Pancreas (tissue), 10 donors: ENCODE measurements at regions not wholly inside any gene's neighbourhood (a gene's known extent, or its start where the extent isn't known, plus 50 kb on each side); places are given as distances from the start of the nearest gene placed in this dataset.

Experiments used
- ATAC-seq, 4 donors: fragments of 200-7000 bp; cut with Tn5 transposase; one replicate each; pipeline versions ENCODE4 v1.8.0 to v1.9.1; 2020; ENCODE audit warnings: mild to moderate bottlenecking in 4 of 4, moderate library complexity in 4 of 4
- DNase-seq, 6 donors: peaks; one replicate each; pipeline ENCODE4 v3.0.0-alpha.2; 2020
- FAIRE-seq: peaks from 2 replicates; lab custom pipeline; 2012; peaks lifted over from hg19 to GRCh38; lab: Jason Lieb, UNC
- H3K27ac ChIP-seq, 4 donors: fragments of 200-600 bp; sonication (generic); 1 replicate in 3 of 4; 2 replicates in 1 of 4; pipeline versions ENCODE4 v1.5.0 to v1.8.0; 2020
- H3K27me3 ChIP-seq, 4 donors: fragments of 200-600 bp; one replicate each; pipeline ENCODE4 v1.8.0; 2021
- H3K36me3 ChIP-seq, 3 donors: fragments of 200-600 bp; sonication (generic) in 1 of 3; one replicate each; pipeline versions ENCODE4 v1.5.0 to v1.8.0; 2020 to 2021
- H3K4me1 ChIP-seq, 3 donors: fragments of 200-600 bp; one replicate each; pipeline ENCODE4 v1.8.0; 2021
- H3K4me3 ChIP-seq, 4 donors: fragments of 200-600 bp; sonication (generic) in 2 of 4; one replicate each; pipeline versions ENCODE4 v1.5.0 to v1.8.0; 2020 to 2021
- H3K9me3 ChIP-seq, 4 donors: fragments of 200-600 bp; one replicate each; pipeline ENCODE4 v1.8.0; 2021
- CTCF ChIP-seq, 4 donors: fragments of 200-600 bp; sonication (generic) in 3 of 4; IDR thresholded peaks; one replicate each; pipeline versions ENCODE4 v1.5.0 to v1.8.0; 2021; ENCODE audit warnings: antibody characterized with exemption in 4 of 4
- WGBS, 2 donors: extraction: QIAGEN DNeasy Blood & Tissue Kit; methylation state at CpG; one replicate each; pipeline ENCODE4 v1.1.7; 2013; 5-methylcytosine and 5-hydroxymethylcytosine counted together
- intact Hi-C, 3 donors: fragments of 100-400 bp; cut with DNase I; formaldehyde crosslinking; loops; one replicate each; pipeline versions ENCODE4 v1.11.1 to v1.14.2; 2022
- donor health status: healthy with polysubstance abuse.
- donor health status: DM: no; HTN: no; CAD: no; lungs with moderate emphysema.
- donor health status: DM: no; HTN: no; CAD: no.
- donor health status: control.
- donor health status: control.
- donor health status: Bipolar disorder and iron deficiency.
- donor health status: DM: yes; HTN: yes; CAD: no.
- donor health status: DM: no; HTN: no; CAD: no.
- donor health status: DM: no; HTN: no; CAD: no.
- donor health status: DM: yes; HTN: yes; CAD: no.

DNA sequence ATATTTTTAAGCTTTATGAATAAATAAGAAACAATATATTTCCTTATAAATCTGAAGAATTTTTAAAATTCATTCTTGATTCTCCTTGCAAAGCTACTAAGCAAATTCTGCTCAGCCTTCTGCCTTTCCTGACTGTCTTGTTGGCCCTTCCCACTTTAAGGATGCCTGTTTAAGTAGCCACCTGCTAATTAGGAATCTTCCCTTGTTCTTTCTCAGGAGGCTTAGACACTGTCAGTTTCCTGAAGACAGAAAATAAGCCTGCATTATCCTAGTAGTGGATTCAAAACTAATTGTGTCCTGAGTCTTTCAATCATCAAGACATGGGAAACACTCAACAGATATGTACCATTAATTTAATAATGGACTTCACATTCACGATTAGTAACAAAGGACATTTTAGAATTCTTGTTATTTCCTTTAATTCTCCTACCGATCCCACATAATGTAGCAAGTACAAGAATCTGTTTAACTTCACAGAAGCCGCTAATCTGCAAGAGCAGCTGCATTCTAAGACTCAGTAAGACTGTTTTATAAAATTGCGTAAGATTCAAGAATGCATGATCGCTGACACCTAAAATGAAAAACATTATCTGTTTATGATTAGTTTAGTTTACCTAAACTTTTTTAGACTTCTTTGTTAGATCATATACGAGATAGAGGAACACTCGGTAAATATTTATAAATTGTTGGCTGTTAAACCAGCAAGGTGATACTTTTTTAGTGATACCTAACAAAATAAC, 445.4 kb upstream of the DSEL start:
- H3K4me3 ChIP-seq: no peak overlapping the region
- 66 to 76% methylated on average over 7 of the region's 7 CpGs for WGBS, 2 donors
- TF ChIP-seq CTCF (IDR thresholded peaks at IDR 0.05): no peak
- no peak for FAIRE-seq
- intact Hi-C loops: no loop called here
- no peak for ATAC-seq
- H3K9me3 ChIP-seq: no peaks in the 10 kb centered on the region
- no peak for DNase-seq
- no peaks in the 10 kb centered on the region for H3K4me1 ChIP-seq
- no peaks in the 10 kb centered on the region for H3K27me3 ChIP-seq
- no peak overlapping the region for H3K27ac ChIP-seq
- H3K36me3 ChIP-seq: no peaks in the 10 kb centered on the region

DNA sequence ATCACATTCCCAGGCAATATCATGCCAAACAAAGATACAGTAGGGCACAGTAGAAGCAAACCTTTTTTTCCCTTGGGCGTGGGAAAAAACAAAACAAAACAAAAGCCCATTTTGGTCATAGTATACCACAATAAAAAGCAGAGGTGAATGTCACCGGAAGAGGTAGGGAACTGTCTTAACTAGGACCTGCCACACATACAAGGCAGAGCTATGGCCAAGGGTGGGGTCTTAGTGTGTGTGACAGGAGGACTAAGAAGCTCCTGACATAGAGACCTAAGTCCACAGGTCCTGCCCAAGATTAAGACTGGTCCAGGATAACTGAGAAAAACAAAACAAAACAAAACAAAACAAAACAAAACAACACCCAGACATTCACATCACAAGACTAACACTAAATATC, 441.2 kb upstream of the DSEL start:
- 62 to 66% methylated on average over 2 of the region's 2 CpGs for WGBS, 2 donors
- no peaks in the 10 kb centered on the region for H3K9me3 ChIP-seq
- DNase-seq: no peak
- H3K27ac ChIP-seq: no peak overlapping the region
- intact Hi-C loops: no loop called here
- H3K36me3 ChIP-seq: no peaks in the 10 kb centered on the region
- no peak for TF ChIP-seq CTCF (IDR thresholded peaks at IDR 0.05)
- no peak for ATAC-seq
- H3K27me3 ChIP-seq: no peaks in the 10 kb centered on the region
- H3K4me1 ChIP-seq: no peaks in the 10 kb centered on the region
- no peak for FAIRE-seq
- no peak overlapping the region for H3K4me3 ChIP-seq

DNA sequence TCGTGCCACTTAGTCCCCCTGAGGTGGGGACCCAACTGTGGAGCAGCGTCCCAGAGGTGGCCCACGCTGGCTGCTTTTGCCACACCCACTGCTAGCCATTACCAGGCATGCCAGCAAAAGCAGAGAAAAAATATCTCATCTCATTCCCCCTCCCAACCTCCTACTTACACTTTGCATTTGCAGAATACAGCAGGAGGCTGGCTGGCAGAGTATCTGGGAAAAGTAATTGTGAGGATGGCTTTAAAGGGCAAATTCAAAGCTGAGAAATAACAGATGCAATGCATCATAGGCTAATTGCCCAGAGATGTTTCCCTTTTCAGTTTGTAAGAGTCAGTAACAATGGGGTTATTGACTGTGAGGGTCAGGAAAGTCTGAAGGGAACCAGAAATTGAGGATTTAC, 438.1 kb upstream of the DSEL start:
- intact Hi-C loops: no loop called here

DNA sequence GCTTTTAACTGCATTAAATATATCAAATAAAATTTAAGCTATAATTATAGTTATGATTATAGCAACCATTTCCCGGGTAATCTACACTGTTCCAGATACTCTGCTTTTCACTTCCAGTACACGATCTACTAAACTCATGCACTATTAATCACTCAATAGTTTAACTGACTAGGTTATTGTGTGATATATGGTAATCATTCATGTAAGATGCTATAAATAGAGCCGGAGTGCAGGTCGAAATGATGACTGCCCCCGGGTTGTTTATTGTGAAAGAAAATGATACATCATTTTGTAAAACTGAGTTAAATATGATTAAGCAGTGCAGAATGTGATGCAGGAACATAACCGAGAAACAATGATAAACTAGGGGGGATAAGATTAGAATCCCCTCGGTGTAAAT, 434.6 kb upstream of the DSEL start:
- Histone ChIP-seq H3K4me1 (no peaks in the 10 kb centered on the region), H3K4me3 (no peak overlapping the region), H3K36me3 (no peaks in the 10 kb centered on the region), H3K27me3 (peaks cover 0 to 3% (median 0%) of the 10 kb centered on the region in 4 donors), H3K9me3 (no peaks in the 10 kb centered on the region), H3K27ac (no peak overlapping the region)
- DNase-seq (no peak), FAIRE-seq (no peak), ATAC-seq (no peak)
- no peak for TF ChIP-seq CTCF (IDR thresholded peaks at IDR 0.05)
- intact Hi-C loops: no loop called here
- WGBS, 2 donors: 38 to 58% methylated on average over 7 of the region's 7 CpGs

More for the DNA sequence above, 438.1 kb upstream of the DSEL start:
- no peak overlapping the region for H3K27ac ChIP-seq
- no peaks in the 10 kb centered on the region for H3K9me3 ChIP-seq
- WGBS, 2 donors: 16 to 22% methylated on average over 3 of the region's 3 CpGs
- no peak overlapping the region for H3K4me3 ChIP-seq
- H3K4me1 ChIP-seq: no peaks in the 10 kb centered on the region
- no peak for ATAC-seq
- no peak for FAIRE-seq
- no peak for TF ChIP-seq CTCF (IDR thresholded peaks at IDR 0.05)
- no peak for DNase-seq
- H3K36me3 ChIP-seq: no peaks in the 10 kb centered on the region
- no peaks in the 10 kb centered on the region for H3K27me3 ChIP-seq

- H3K27me3 ChIP-seq: no peaks in the 10 kb centered on the region
- H3K4me3 ChIP-seq: no peak overlapping the region
- WGBS, 2 donors: 43 to 69% methylated on average over 3 of the region's 3 CpGs
- no peak for ATAC-seq
- H3K36me3 ChIP-seq: no peaks in the 10 kb centered on the region
- no peak for FAIRE-seq
- H3K4me1 ChIP-seq: no peaks in the 10 kb centered on the region
- DNase-seq: no peak
- no peak overlapping the region for H3K27ac ChIP-seq
- intact Hi-C loops: no loop called here
- H3K9me3 ChIP-seq: no peaks in the 10 kb centered on the region
- no peak for TF ChIP-seq CTCF (IDR thresholded peaks at IDR 0.05)
These were observed 422.1 kb upstream of the DSEL start for GRCh38 chr18:67938660-67939059.
